GM23338 (cell line): ENCODE measurements at regions not wholly inside any gene's neighbourhood (a gene's known extent, or its start where the extent isn't known, plus 50 kb on each side); places are given as distances from the start of the nearest gene placed in this dataset.

Experiments used
- ATAC-seq: fragments of 200-7000 bp; cut with Tn5 transposase; 3 replicates; pipeline ENCODE4 v1.9.1; 2020
- DNase-seq: peaks from one replicate; pipeline ENCODE4 v3.0.0-alpha.2; 2015; ENCODE audit warnings: low spot score
- H2AFZ ChIP-seq: fragments of 200-600 bp; sonication (generic); 2 replicates; pipeline ENCODE4 v1.8.0; 2016; ENCODE audit warnings: antibody characterized with exemption, mild to moderate bottlenecking, moderate library complexity
- H3F3A ChIP-seq: fragments of 200-600 bp; sonication (generic); replicated peaks from 2 replicates; pipeline ENCODE4 v1.8.0; 2017; ENCODE audit warnings: antibody characterized with exemption, mixed run types, low read depth
- H3K27ac ChIP-seq: fragments of 200-600 bp; sonication (generic); 2 replicates; pipeline ENCODE4 v1.6.1; 2016; ENCODE audit warnings: low read depth
- H3K27me3 ChIP-seq: fragments of 200-600 bp; sonication (generic); 2 replicates; pipeline ENCODE4 v1.8.0; 2016; ENCODE audit warnings: mild to moderate bottlenecking, mixed run types, moderate library complexity; ENCODE audit not compliant: insufficient read depth
- H3K36me3 ChIP-seq: fragments of 200-600 bp; sonication (generic); 2 replicates; pipeline ENCODE4 v1.8.0; 2016; ENCODE audit warnings: mild to moderate bottlenecking; ENCODE audit not compliant: insufficient read depth
- H3K4me1 ChIP-seq: fragments of 200-600 bp; sonication (generic); 2 replicates; pipeline ENCODE4 v1.8.0; 2016; ENCODE audit warnings: mild to moderate bottlenecking, moderate library complexity; ENCODE audit not compliant: insufficient read depth
- H3K4me2 ChIP-seq: fragments of 200-600 bp; sonication (generic); 2 replicates; pipeline ENCODE4 v1.7.1; 2017; ENCODE audit warnings: mixed run types
- H3K4me3 ChIP-seq: fragments of 200-600 bp; sonication (generic); 2 replicates; pipeline ENCODE4 v1.6.1; 2016; ENCODE audit warnings: mixed run types
- H3K79me2 ChIP-seq: fragments of 200-600 bp; sonication (generic); replicated peaks from 2 replicates; pipeline ENCODE4 v1.8.0; 2017; ENCODE audit warnings: mild to moderate bottlenecking; ENCODE audit not compliant: insufficient read depth
- H3K9me2 ChIP-seq: fragments of 200-600 bp; sonication (generic); 2 replicates; pipeline ENCODE4 v1.8.0; 2017; ENCODE audit not compliant: insufficient read depth
- H4K20me1 ChIP-seq: fragments of 200-600 bp; sonication (generic); replicated peaks from 2 replicates; pipeline ENCODE4 v1.8.0; 2017; ENCODE audit warnings: mild to moderate bottlenecking; ENCODE audit not compliant: insufficient read depth
- H3K27ac Mint-ChIP-seq: 2 replicates; pipeline ENCODE4 v1.8.0; 2020; ENCODE audit warnings: inconsistent platforms, mild to moderate bottlenecking, moderate library complexity, mixed read lengths
- H3K27me3 Mint-ChIP-seq: 3 replicates; pipeline ENCODE4 v1.8.0; 2022; ENCODE audit warnings: low read depth, mild to moderate bottlenecking, moderate library complexity, mixed read lengths, inconsistent platforms; ENCODE audit not compliant: insufficient read depth, poor library complexity
- H3K36me3 Mint-ChIP-seq: 3 replicates; pipeline ENCODE4 v1.8.0; 2021; ENCODE audit warnings: low read depth, mild to moderate bottlenecking, inconsistent platforms, moderate library complexity, mixed read lengths
- H3K4me1 Mint-ChIP-seq: 3 replicates; pipeline ENCODE4 v1.8.0; 2020; ENCODE audit warnings: mild to moderate bottlenecking, inconsistent platforms, mixed read lengths
- H3K4me3 Mint-ChIP-seq: 3 replicates; pipeline ENCODE4 v1.8.0; 2021; ENCODE audit warnings: moderate library complexity, mild to moderate bottlenecking, inconsistent platforms, mixed read lengths
- H3K9me3 Mint-ChIP-seq: 3 replicates; pipeline ENCODE4 v1.8.0; 2020; ENCODE audit warnings: moderate library complexity, mild to moderate bottlenecking, inconsistent platforms, mixed read lengths
- CTCF ChIP-seq, 2 experiments: fragments of 200-600 bp in 1 of 2; sonication (generic) in 1 of 2; conservative IDR thresholded peaks; 2 replicates each; pipeline versions ENCODE4 v1.5.1 to v1.6.1; 2016 to 2017; ENCODE audit warnings: antibody characterized with exemption in 2 of 2, low read depth in 2 of 2, mild to moderate bottlenecking in 2 of 2, moderate library complexity in 1 of 2
- ETS1 ChIP-seq: IDR thresholded peaks from 2 replicates; pipeline ENCODE4 v1.6.1; 2016; ENCODE audit warnings: antibody characterized with exemption
- EZH2 ChIP-seq: fragments of 200-600 bp; sonication (generic); IDR thresholded peaks from one replicate; pipeline ENCODE4 v1.8.0; 2017; ENCODE audit warnings: antibody characterized with exemption, mild to moderate bottlenecking, low read depth; ENCODE audit not compliant: unreplicated experiment
- EZH2phosphoT487 ChIP-seq: fragments of 200-600 bp; sonication (generic); IDR thresholded peaks from one replicate; pipeline ENCODE4 v1.8.1; 2018; ENCODE audit warnings: antibody characterized with exemption; ENCODE audit not compliant: unreplicated experiment
- JUNB ChIP-seq: IDR thresholded peaks from one replicate; pipeline ENCODE4 v1.6.1; 2016; ENCODE audit warnings: antibody characterized with exemption; ENCODE audit not compliant: unreplicated experiment
- NANOG ChIP-seq: IDR thresholded peaks from 2 replicates; pipeline ENCODE4 v1.6.1; 2016; ENCODE audit warnings: antibody characterized with exemption, borderline replicate concordance
- POLR2AphosphoS5 ChIP-seq: IDR thresholded peaks from 2 replicates; pipeline ENCODE4 v1.6.1; 2016; ENCODE audit warnings: antibody characterized with exemption, low read depth
- REST ChIP-seq: IDR thresholded peaks from one replicate; pipeline ENCODE4 v1.6.1; 2018; ENCODE audit warnings: antibody characterized with exemption; ENCODE audit not compliant: unreplicated experiment
- ZNF114 ChIP-seq: fragments of 250-450 bp; sonication (Bioruptor Pico); IDR thresholded peaks from 2 replicates; pipeline ENCODE4 v1.5.0; 2020; ENCODE audit warnings: mild to moderate bottlenecking, moderate library complexity

- no peaks in the 10 kb centered on the region; the same call in 2 of the 3 replicates for H3K9me3 Mint-ChIP-seq
- no peaks in the 10 kb centered on the region for H3K9me2 ChIP-seq
- H3K4me3 ChIP-seq = no peak overlapping the region
- no peaks in the 10 kb centered on the region for H4K20me1 ChIP-seq
- no peaks in the 10 kb centered on the region for H3F3A ChIP-seq
- H3K4me1 ChIP-seq = peaks cover 14% of the 10 kb centered on the region; the same call in 1 of the 2 replicates
- peak; percentile 26 for DNase-seq
- no peak for TF ChIP-seq ZNF114 (CRISPR knock-in tag)
- TF ChIP-seq REST = no peak
- TF ChIP-seq POLR2AphosphoS5 = no peak
- no peak for TF ChIP-seq NANOG
- H3K27ac ChIP-seq = no peak overlapping the region
- no peaks in the 10 kb centered on the region for H3K27me3 ChIP-seq
- no peaks in the 10 kb centered on the region for H3K36me3 Mint-ChIP-seq
- no peaks in the 10 kb centered on the region; the same call in 1 of the 2 replicates for H3K36me3 ChIP-seq
- no peak overlapping the region for H2AFZ ChIP-seq
- H3K4me2 ChIP-seq = no peak overlapping the region
- H3K4me3 Mint-ChIP-seq = no peak overlapping the region
- H3K27ac Mint-ChIP-seq = no peak overlapping the region
- no peak for ATAC-seq
- H3K79me2 ChIP-seq = no peaks in the 10 kb centered on the region
- peaks cover 7% of the 10 kb centered on the region; the same call in 2 of the 3 replicates for H3K4me1 Mint-ChIP-seq
- no peaks in the 10 kb centered on the region for H3K27me3 Mint-ChIP-seq
Measured at GRCh38 chr3:162629372-162629771, 1132.8 kb downstream of the OTOL1 start.

GRCh38 chr3:162632672-162633071, 1136.1 kb downstream of the OTOL1 start:
- Mint-ChIP-seq H3K4me3 (no peak overlapping the region), H3K27ac (no peak overlapping the region), H3K36me3 (peaks cover 14% of the 10 kb centered on the region), H3K4me1 (peaks cover 7% of the 10 kb centered on the region; the same call in 2 of the 3 replicates), H3K27me3 (no peaks in the 10 kb centered on the region), H3K9me3 (peaks cover 16% of the 10 kb centered on the region)
- Histone ChIP-seq H3K9me2 (peaks cover 8% of the 10 kb centered on the region; the same call in 1 of the 2 replicates), H3K4me2 (no peak overlapping the region), H3K79me2 (no peaks in the 10 kb centered on the region), H4K20me1 (no peaks in the 10 kb centered on the region), H3K36me3 (no peaks in the 10 kb centered on the region; the same call in none of the 2 replicates), H3K4me3 (no peak overlapping the region), H3K27me3 (no peaks in the 10 kb centered on the region), H2AFZ (peak overlapping the region; percentile 41; the same call in 1 of the 2 replicates), H3K27ac (no peak overlapping the region), H3F3A (no peaks in the 10 kb centered on the region), H3K4me1 (peaks cover 14% of the 10 kb centered on the region; the same call in 1 of the 2 replicates)
- DNase-seq (no peak), ATAC-seq (no peak)
- TF ChIP-seq EZH2phosphoT487 = no peak
- TF ChIP-seq POLR2AphosphoS5 = no peak
- TF ChIP-seq JUNB = no peak
- no peak for TF ChIP-seq NANOG
- no peak for TF ChIP-seq EZH2
- TF ChIP-seq ETS1 = no peak
- no peak for TF ChIP-seq CTCF (conservative IDR thresholded peaks at IDR 0.05; ENCODE audit: low read depth in 2 of 2)
